WTC11 (cell line): ENCODE measurements at regions not wholly inside any gene's neighbourhood (a gene's known extent, or its start where the extent isn't known, plus 50 kb on each side); places are given as distances from the start of the nearest gene placed in this dataset.

ENCODE experiments used
- ATAC-seq: fragments of 200-7000 bp; cut with Tn5 transposase; 2 replicates; pipeline ENCODE4 v1.10.0; 2021; ENCODE audit warnings: mild to moderate bottlenecking, moderate library complexity
- CTCF ChIA-PET: fragments of 300-600 bp; sonication (Branson Sonifier 250); formaldehyde crosslinking; loops from one replicate; lab custom pipeline; 2021; ENCODE audit warnings: antibody characterized with exemption; lab: Charles Lee
- POLR2A ChIA-PET: fragments of 350-600 bp; sonication (Branson Sonifier 250); formaldehyde crosslinking; loops from one replicate; lab custom pipeline; 2021; ENCODE audit warnings: antibody characterized with exemption; lab: Charles Lee
- DNase-seq: peaks from one replicate; pipeline ENCODE4 v3.0.0; 2021; ENCODE audit warnings: low spot score
- H3K27ac Mint-ChIP-seq: 2 replicates; pipeline ENCODE4 v1.8.0; 2021; ENCODE audit warnings: mixed read lengths
- H3K27me3 Mint-ChIP-seq: 2 replicates; pipeline ENCODE4 v1.8.0; 2021; ENCODE audit warnings: low read depth, mild to moderate bottlenecking, moderate library complexity, mixed read lengths
- H3K36me3 Mint-ChIP-seq: 2 replicates; pipeline ENCODE4 v1.8.0; 2021; ENCODE audit warnings: mixed read lengths
- H3K4me1 Mint-ChIP-seq: 2 replicates; pipeline ENCODE4 v1.8.0; 2022; ENCODE audit warnings: mixed read lengths
- H3K4me3 Mint-ChIP-seq: 2 replicates; pipeline ENCODE4 v1.8.0; 2021; ENCODE audit warnings: mild to moderate bottlenecking, moderate library complexity, mixed read lengths
- H3K9me3 Mint-ChIP-seq: 2 replicates; pipeline ENCODE4 v1.8.0; 2021; ENCODE audit warnings: mixed read lengths
- CBFB ChIP-seq: sonication (generic); formaldehyde crosslinking; IDR thresholded peaks from 2 replicates; pipeline ENCODE4 v1.8.1; 2022; ENCODE audit warnings: mild to moderate bottlenecking, low read depth, missing genetic modification reagents
- CREB1 ChIP-seq: sonication (generic); formaldehyde crosslinking; IDR thresholded peaks from 2 replicates; pipeline ENCODE4 v1.8.0; 2023; ENCODE audit warnings: mild to moderate bottlenecking, missing genetic modification reagents
- CREM ChIP-seq: sonication (generic); formaldehyde crosslinking; IDR thresholded peaks from 2 replicates; pipeline ENCODE4 v1.8.1; 2022; ENCODE audit warnings: mild to moderate bottlenecking, missing genetic modification reagents, moderate library complexity
- E2F1 ChIP-seq: sonication (generic); formaldehyde crosslinking; IDR thresholded peaks from 2 replicates; pipeline ENCODE4 v1.8.0; 2022; ENCODE audit warnings: mild to moderate bottlenecking, missing genetic modification reagents
- ELF4 ChIP-seq: sonication (generic); formaldehyde crosslinking; IDR thresholded peaks from 2 replicates; pipeline ENCODE4 v1.8.1; 2022; ENCODE audit warnings: low read depth, mild to moderate bottlenecking, moderate library complexity, missing genetic modification reagents
- EMX1 ChIP-seq: fragments of 250-450 bp; sonication (Bioruptor Pico); IDR thresholded peaks from 2 replicates; pipeline ENCODE4 v1.8.0; 2021; ENCODE audit warnings: mild to moderate bottlenecking
- GABPB1 ChIP-seq: sonication (generic); formaldehyde crosslinking; IDR thresholded peaks from 2 replicates; pipeline ENCODE4 v1.8.1; 2023; ENCODE audit warnings: mild to moderate bottlenecking, missing genetic modification reagents
- GRHL2 ChIP-seq: fragments of 250-450 bp; sonication (Bioruptor Pico); IDR thresholded peaks from 2 replicates; pipeline ENCODE4 v1.8.0; 2022; ENCODE audit warnings: mild to moderate bottlenecking, moderate library complexity; ENCODE audit not compliant: insufficient replicate concordance, severe bottlenecking
- GTF2I ChIP-seq: fragments of 250-450 bp; sonication (Bioruptor Pico); conservative IDR thresholded peaks from 2 replicates; pipeline ENCODE4 v1.4.0; 2021; ENCODE audit warnings: mild to moderate bottlenecking
- HMGA2 ChIP-seq: fragments of 250-450 bp; sonication (Bioruptor Pico); IDR thresholded peaks from 2 replicates; pipeline ENCODE4 v1.4.0; 2021; ENCODE audit warnings: mild to moderate bottlenecking, moderate library complexity
- IRF1 ChIP-seq: sonication (generic); formaldehyde crosslinking; IDR thresholded peaks from 2 replicates; pipeline ENCODE4 v1.8.0; 2023; ENCODE audit warnings: missing genetic modification reagents
- IRF2 ChIP-seq: sonication (generic); formaldehyde crosslinking; IDR thresholded peaks from 2 replicates; pipeline ENCODE4 v1.8.0; 2022; ENCODE audit warnings: low read depth, missing genetic modification reagents, borderline replicate concordance
- MLX ChIP-seq: sonication (generic); formaldehyde crosslinking; IDR thresholded peaks from 2 replicates; pipeline ENCODE4 v1.8.1; 2023; ENCODE audit warnings: mild to moderate bottlenecking, missing genetic modification reagents, moderate library complexity
- MXD4 ChIP-seq: fragments of 250-450 bp; sonication (Bioruptor Pico); IDR thresholded peaks from 2 replicates; pipeline ENCODE4 v1.8.0; 2021; ENCODE audit warnings: mild to moderate bottlenecking, moderate library complexity, borderline replicate concordance
- NR1H2 ChIP-seq: sonication (generic); formaldehyde crosslinking; IDR thresholded peaks from 2 replicates; pipeline ENCODE4 v1.9.0; 2021; ENCODE audit warnings: mild to moderate bottlenecking, moderate library complexity, missing genetic modification reagents
- PRRX2 ChIP-seq: fragments of 250-450 bp; sonication (Bioruptor Pico); IDR thresholded peaks from 2 replicates; pipeline ENCODE4 v1.8.0; 2021; ENCODE audit warnings: mild to moderate bottlenecking
- ZNF396 ChIP-seq: fragments of 250-450 bp; sonication (Bioruptor Pico); IDR thresholded peaks from 2 replicates; pipeline ENCODE4 v1.8.0; 2021; ENCODE audit warnings: mild to moderate bottlenecking, moderate library complexity, borderline replicate concordance
- TF ChIP-seq, protein P1 (sequence below): fragments of 250-450 bp; sonication (Bioruptor Pico); conservative IDR thresholded peaks from 2 replicates; pipeline ENCODE4 v1.9.0; 2021; ENCODE audit warnings: mild to moderate bottlenecking
- TF ChIP-seq, protein P2 (sequence below): fragments of 250-450 bp; sonication (Bioruptor Pico); IDR thresholded peaks from 2 replicates; pipeline ENCODE4 v1.9.0; 2021; ENCODE audit warnings: mild to moderate bottlenecking
- TF ChIP-seq, protein P3 (sequence below): sonication (generic); formaldehyde crosslinking; conservative IDR thresholded peaks from 2 replicates; pipeline ENCODE4 v1.8.1; 2022; ENCODE audit warnings: mild to moderate bottlenecking, missing genetic modification reagents
- TF ChIP-seq, protein P4 (sequence below): sonication (generic); formaldehyde crosslinking; IDR thresholded peaks from 2 replicates; pipeline ENCODE4 v1.8.0; 2023; ENCODE audit warnings: mild to moderate bottlenecking, missing genetic modification reagents
- TF ChIP-seq, protein P5 (sequence below): sonication (generic); formaldehyde crosslinking; IDR thresholded peaks from 2 replicates; pipeline ENCODE4 v1.8.1; 2022; ENCODE audit warnings: low read depth, mild to moderate bottlenecking, moderate library complexity, missing genetic modification reagents, borderline replicate concordance

DNA sequence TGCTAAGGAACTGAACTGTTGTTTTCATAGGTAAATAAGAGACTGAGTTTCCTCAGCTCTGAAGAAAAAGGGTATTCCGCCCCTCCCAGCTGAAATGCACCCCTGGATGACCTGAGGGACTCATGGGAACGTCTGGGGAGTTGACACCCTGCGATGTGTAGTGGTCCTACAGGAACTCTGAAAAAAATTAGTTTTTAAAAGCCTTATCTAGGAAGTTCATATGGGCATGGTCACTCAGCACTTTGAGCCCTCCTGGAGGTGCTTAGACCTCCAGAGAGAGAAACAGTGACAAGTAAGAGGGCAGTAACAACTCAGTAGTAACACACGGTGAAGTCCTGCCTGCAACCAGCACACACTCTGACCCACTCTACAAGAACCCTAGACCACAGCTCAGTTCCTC lies 91.2 kb upstream of the CNOT2 start:
- ChIA-PET POLR2A (no interaction called here), CTCF (no interaction called here)
- Mint-ChIP-seq H3K27me3 (no peaks in the 10 kb centered on the region; the same call in 1 of the 2 replicates), H3K36me3 (peaks cover 45% of the 10 kb centered on the region), H3K9me3 (peaks cover 54% of the 10 kb centered on the region), H3K4me3 (no peak overlapping the region), H3K4me1 (peaks cover under 1% of the 10 kb centered on the region; the same call in 1 of the 2 replicates), H3K27ac (no peak overlapping the region)
- ATAC-seq: no peak
- DNase-seq: no peak
- TF ChIP-seq GABPB1 (CRISPR knock-in tag) (no peak), ELF4 (no peak), GTF2I (CRISPR knock-in tag) (no peak), PRRX2 (CRISPR knock-in tag) (no peak), NR1H2 (CRISPR knock-in tag) (no peak), CREM (CRISPR knock-in tag) (no peak), IRF1 (no peak), CBFB (no peak), GRHL2 (CRISPR knock-in tag) (no peak), EMX1 (CRISPR knock-in tag) (no peak), ZNF396 (CRISPR knock-in tag) (no peak), E2F1 (CRISPR knock-in tag) (no peak), IRF2 (no peak), MLX (CRISPR knock-in tag) (no peak), CREB1 (no peak), HMGA2 (CRISPR knock-in tag) (no peak)
- TF ChIP-seq, protein P1, sequence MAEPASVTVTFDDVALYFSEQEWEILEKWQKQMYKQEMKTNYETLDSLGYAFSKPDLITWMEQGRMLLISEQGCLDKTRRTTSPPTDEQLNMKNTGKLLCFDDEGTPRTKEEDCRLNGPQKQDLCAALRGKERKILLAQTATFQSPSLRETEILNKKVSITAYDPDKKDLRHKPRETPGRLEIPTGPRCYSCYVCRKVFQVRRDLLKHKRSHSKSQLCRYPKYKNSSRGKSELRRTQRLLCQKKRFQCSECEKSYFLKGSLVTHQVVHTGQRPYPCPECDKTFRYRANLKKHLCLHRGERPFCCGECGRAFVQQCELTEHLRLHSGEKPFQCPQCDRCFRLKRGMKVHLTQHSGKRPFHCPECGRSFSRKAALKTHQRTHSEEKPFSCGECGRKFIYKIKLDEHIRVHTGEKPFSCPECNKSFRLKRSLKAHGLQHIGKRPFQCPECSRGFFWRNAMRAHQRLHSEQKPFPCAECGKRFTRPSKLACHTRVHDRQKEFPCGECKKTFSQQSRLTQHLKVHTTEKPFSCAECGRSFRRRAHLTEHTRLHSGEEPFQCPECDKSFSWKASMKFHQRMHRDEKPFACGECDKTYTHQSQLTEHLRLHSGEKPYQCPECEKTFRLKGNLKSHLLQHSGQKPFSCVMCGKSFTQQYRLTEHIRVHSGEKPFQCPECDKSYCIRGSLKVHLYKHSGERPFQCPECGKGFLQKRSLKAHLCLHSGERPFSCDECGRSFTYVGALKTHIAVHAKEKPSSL: no peak
- TF ChIP-seq, protein P2, sequence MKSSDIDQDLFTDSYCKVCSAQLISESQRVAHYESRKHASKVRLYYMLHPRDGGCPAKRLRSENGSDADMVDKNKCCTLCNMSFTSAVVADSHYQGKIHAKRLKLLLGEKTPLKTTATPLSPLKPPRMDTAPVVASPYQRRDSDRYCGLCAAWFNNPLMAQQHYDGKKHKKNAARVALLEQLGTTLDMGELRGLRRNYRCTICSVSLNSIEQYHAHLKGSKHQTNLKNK (CRISPR knock-in tag): no peak
- TF ChIP-seq, protein P3, sequence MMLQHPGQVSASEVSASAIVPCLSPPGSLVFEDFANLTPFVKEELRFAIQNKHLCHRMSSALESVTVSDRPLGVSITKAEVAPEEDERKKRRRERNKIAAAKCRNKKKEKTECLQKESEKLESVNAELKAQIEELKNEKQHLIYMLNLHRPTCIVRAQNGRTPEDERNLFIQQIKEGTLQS: no peak

DNA sequence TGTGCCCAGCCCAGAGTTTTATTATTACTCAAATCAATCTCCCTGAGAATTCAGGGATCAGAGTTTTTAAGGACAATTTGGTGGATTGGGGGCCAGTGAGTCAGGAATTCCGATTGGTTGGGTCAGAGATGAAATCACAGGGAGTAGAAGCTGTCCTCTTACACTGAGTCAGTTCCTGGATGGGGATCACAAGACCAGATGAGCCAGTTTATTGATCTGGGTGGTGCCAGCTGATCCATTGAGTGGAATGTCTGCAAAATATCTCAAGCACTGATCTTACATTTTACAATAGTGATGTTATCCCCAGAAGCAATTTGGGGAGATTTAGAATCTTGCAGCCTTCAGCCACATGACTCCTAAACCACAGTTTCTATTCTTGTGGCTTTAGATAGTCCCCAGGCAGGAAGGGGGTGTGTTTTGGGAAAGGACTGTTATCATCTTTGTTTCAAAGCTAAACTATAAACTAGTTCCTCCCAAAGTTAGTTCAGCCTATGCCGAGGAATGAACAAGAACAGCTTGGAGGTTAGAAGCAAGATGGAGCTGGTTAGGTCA lies 89.1 kb upstream of the CNOT2 start:
- ChIA-PET POLR2A (no interaction called here), CTCF (no interaction called here)
- Mint-ChIP-seq H3K27me3 (no peaks in the 10 kb centered on the region; the same call in 1 of the 2 replicates), H3K9me3 (peaks cover 74% of the 10 kb centered on the region), H3K4me1 (no peaks in the 10 kb centered on the region), H3K36me3 (peaks cover 66% of the 10 kb centered on the region), H3K4me3 (no peak overlapping the region), H3K27ac (no peak overlapping the region)
- DNase-seq: no peak
- ATAC-seq: no peak
- TF ChIP-seq IRF2 (no peak), MLX (CRISPR knock-in tag) (no peak), MXD4 (CRISPR knock-in tag) (no peak)
- TF ChIP-seq, protein P4, sequence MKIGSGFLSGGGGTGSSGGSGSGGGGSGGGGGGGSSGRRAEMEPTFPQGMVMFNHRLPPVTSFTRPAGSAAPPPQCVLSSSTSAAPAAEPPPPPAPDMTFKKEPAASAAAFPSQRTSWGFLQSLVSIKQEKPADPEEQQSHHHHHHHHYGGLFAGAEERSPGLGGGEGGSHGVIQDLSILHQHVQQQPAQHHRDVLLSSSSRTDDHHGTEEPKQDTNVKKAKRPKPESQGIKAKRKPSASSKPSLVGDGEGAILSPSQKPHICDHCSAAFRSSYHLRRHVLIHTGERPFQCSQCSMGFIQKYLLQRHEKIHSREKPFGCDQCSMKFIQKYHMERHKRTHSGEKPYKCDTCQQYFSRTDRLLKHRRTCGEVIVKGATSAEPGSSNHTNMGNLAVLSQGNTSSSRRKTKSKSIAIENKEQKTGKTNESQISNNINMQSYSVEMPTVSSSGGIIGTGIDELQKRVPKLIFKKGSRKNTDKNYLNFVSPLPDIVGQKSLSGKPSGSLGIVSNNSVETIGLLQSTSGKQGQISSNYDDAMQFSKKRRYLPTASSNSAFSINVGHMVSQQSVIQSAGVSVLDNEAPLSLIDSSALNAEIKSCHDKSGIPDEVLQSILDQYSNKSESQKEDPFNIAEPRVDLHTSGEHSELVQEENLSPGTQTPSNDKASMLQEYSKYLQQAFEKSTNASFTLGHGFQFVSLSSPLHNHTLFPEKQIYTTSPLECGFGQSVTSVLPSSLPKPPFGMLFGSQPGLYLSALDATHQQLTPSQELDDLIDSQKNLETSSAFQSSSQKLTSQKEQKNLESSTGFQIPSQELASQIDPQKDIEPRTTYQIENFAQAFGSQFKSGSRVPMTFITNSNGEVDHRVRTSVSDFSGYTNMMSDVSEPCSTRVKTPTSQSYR (CRISPR knock-in tag): no peak
- TF ChIP-seq, protein P5, sequence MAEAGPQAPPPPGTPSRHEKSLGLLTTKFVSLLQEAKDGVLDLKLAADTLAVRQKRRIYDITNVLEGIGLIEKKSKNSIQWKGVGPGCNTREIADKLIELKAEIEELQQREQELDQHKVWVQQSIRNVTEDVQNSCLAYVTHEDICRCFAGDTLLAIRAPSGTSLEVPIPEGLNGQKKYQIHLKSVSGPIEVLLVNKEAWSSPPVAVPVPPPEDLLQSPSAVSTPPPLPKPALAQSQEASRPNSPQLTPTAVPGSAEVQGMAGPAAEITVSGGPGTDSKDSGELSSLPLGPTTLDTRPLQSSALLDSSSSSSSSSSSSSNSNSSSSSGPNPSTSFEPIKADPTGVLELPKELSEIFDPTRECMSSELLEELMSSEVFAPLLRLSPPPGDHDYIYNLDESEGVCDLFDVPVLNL: no peak
